Neural cell (in vitro differentiated cells): ENCODE measurements at regions not wholly inside any gene's neighbourhood (a gene's known extent, or its start where the extent isn't known, plus 50 kb on each side); places are given as distances from the start of the nearest gene placed in this dataset.

Source experiments
- H2AFZ ChIP-seq: fragments of 200-600, 300-800 bp; sonication (generic), shearing (Covaris generic); 2 replicates; pipeline ENCODE4 v1.6.0; 2014; ENCODE audit warnings: low read depth, mild to moderate bottlenecking, antibody characterized with exemption, low read length, moderate library complexity
- H3F3A ChIP-seq: fragments of 200-600 bp; shearing (Covaris generic); 2 replicates; pipeline ENCODE4 v1.6.1; 2016; ENCODE audit warnings: mild to moderate bottlenecking, moderate library complexity, mixed read lengths, antibody characterized with exemption, low read length; ENCODE audit not compliant: insufficient read depth, poor library complexity, severe bottlenecking
- H3K27ac ChIP-seq: fragments of 200-600, 300-800 bp; sonication (generic), shearing (Covaris generic); 2 replicates; pipeline ENCODE4 v1.5.1; 2014; ENCODE audit warnings: mild to moderate bottlenecking, low read length, moderate library complexity
- H3K27me3 ChIP-seq: fragments of 300-800, 200-600 bp; sonication (generic), shearing (Covaris generic); 2 replicates; pipeline ENCODE4 v1.6.0; 2014; ENCODE audit warnings: mild to moderate bottlenecking, low read depth, low read length, moderate library complexity; ENCODE audit not compliant: insufficient read depth
- H3K36me3 ChIP-seq: fragments of 300-800, 200-600 bp; sonication (generic), shearing (Covaris generic); 2 replicates; pipeline ENCODE4 v1.5.1; 2014; ENCODE audit warnings: mild to moderate bottlenecking, antibody characterized with exemption, low read length, moderate library complexity; ENCODE audit not compliant: insufficient read depth
- H3K4me2 ChIP-seq: fragments of 300-800, 200-600 bp; sonication (generic), shearing (Covaris generic); 2 replicates; pipeline ENCODE4 v1.6.0; 2014; ENCODE audit warnings: mild to moderate bottlenecking, low read length
- H3K4me3 ChIP-seq: fragments of 300-800, 200-600 bp; sonication (generic), shearing (Covaris generic); 2 replicates; pipeline ENCODE4 v1.5.1; 2014; ENCODE audit warnings: mild to moderate bottlenecking, low read length, moderate library complexity
- H3K79me2 ChIP-seq: fragments of 200-600 bp; shearing (Covaris generic); replicated peaks from 2 replicates; pipeline ENCODE4 v1.6.0; 2014; ENCODE audit warnings: mild to moderate bottlenecking, low read length, moderate library complexity; ENCODE audit not compliant: insufficient read depth
- H3K9ac ChIP-seq: fragments of 300-800, 200-600 bp; sonication (generic), shearing (Covaris generic); 2 replicates; pipeline ENCODE4 v1.6.1; 2016; ENCODE audit warnings: mild to moderate bottlenecking, low read length, mixed read lengths
- H3K9me2 ChIP-seq: fragments of 200-600 bp; shearing (Covaris generic); 2 replicates; pipeline ENCODE4 v1.6.1; 2016; ENCODE audit warnings: mild to moderate bottlenecking, low read length, mixed read lengths; ENCODE audit not compliant: insufficient read depth
- H3K9me3 ChIP-seq: fragments of 200-600, 300-800 bp; sonication (generic), shearing (Covaris generic); 2 replicates; pipeline ENCODE4 v1.6.1; 2016; ENCODE audit warnings: mild to moderate bottlenecking, mixed run types, low read length, moderate library complexity, mixed read lengths
- H4K20me1 ChIP-seq: fragments of 200-600 bp; shearing (Covaris generic); 2 replicates; pipeline ENCODE4 v1.6.1; 2016; ENCODE audit warnings: mild to moderate bottlenecking, mixed run types; ENCODE audit not compliant: insufficient read depth
- CTCF ChIP-seq: fragments of 450-650 bp; IDR thresholded peaks from 2 replicates; pipeline ENCODE4 v1.5.1; 2014; ENCODE audit warnings: antibody characterized with exemption, mild to moderate bottlenecking, moderate library complexity; ENCODE audit not compliant: poor library complexity, severe bottlenecking
- EP300 ChIP-seq: fragments of 450-650 bp; conservative IDR thresholded peaks from 2 replicates; pipeline ENCODE4 v1.6.1; 2014; ENCODE audit warnings: antibody characterized with exemption, mild to moderate bottlenecking, moderate library complexity; ENCODE audit not compliant: poor library complexity, severe bottlenecking
- EZH2 ChIP-seq: fragments of 200-600, 300-800 bp; shearing (Covaris generic), sonication (generic); IDR thresholded peaks from 2 replicates; pipeline ENCODE4 v1.6.1; 2014; ENCODE audit warnings: antibody characterized with exemption, low read length, borderline replicate concordance, mild to moderate bottlenecking; ENCODE audit not compliant: insufficient read depth, poor library complexity, severe bottlenecking
- MXI1 ChIP-seq: fragments of 450-650 bp; conservative IDR thresholded peaks from 2 replicates; pipeline ENCODE4 v1.6.1; 2014; ENCODE audit warnings: antibody characterized with exemption, mild to moderate bottlenecking; ENCODE audit not compliant: poor library complexity, severe bottlenecking
- POLR2AphosphoS5 ChIP-seq: IDR thresholded peaks from 2 replicates; pipeline ENCODE4 v1.6.1; 2012
- RAD21 ChIP-seq: fragments of 450-650 bp; conservative IDR thresholded peaks from 2 replicates; pipeline ENCODE4 v1.6.1; 2014; ENCODE audit warnings: antibody characterized with exemption, mild to moderate bottlenecking, moderate library complexity
- REST ChIP-seq: IDR thresholded peaks from 2 replicates; pipeline ENCODE4 v1.6.1; 2012; ENCODE audit warnings: borderline replicate concordance
- SMC3 ChIP-seq: fragments of 450-650 bp; conservative IDR thresholded peaks from 2 replicates; pipeline ENCODE4 v1.6.1; 2014; ENCODE audit warnings: antibody characterized with exemption, mild to moderate bottlenecking, moderate library complexity; ENCODE audit not compliant: poor library complexity
- TAF1 ChIP-seq: IDR thresholded peaks from 2 replicates; pipeline ENCODE4 v1.6.1; 2012; ENCODE audit warnings: low read depth

GRCh38 chr5:31095796-31096195, 97.7 kb upstream of the CDH6 start:
- Histone ChIP-seq H3K4me2 (no peak overlapping the region), H3K9me3 (no peaks in the 10 kb centered on the region), H3K36me3 (no peaks in the 10 kb centered on the region), H3K79me2 (no peaks in the 10 kb centered on the region), H3K27me3 (no peaks in the 10 kb centered on the region), H3K4me3 (no peak overlapping the region), H3K27ac (no peak overlapping the region), H4K20me1 (no peaks in the 10 kb centered on the region), H3K9me2 (no peaks in the 10 kb centered on the region), H2AFZ (no peak overlapping the region), H3F3A (no peaks in the 10 kb centered on the region), H3K9ac (no peak overlapping the region)
- no peak for TF ChIP-seq CTCF
- no peak for TF ChIP-seq REST
- TF ChIP-seq TAF1, result no peak
- TF ChIP-seq EZH2, result no peak
- TF ChIP-seq SMC3, result no peak
- no peak for TF ChIP-seq POLR2AphosphoS5
- no peak for TF ChIP-seq RAD21
- TF ChIP-seq MXI1, result no peak
- TF ChIP-seq EP300, result no peak

- no peak overlapping the region for H2AFZ ChIP-seq
- H3K9ac ChIP-seq, result no peak overlapping the region
- H3K9me2 ChIP-seq, result no peaks in the 10 kb centered on the region
- no peaks in the 10 kb centered on the region for H3K79me2 ChIP-seq
- no peaks in the 10 kb centered on the region for H3K36me3 ChIP-seq
- H3K4me2 ChIP-seq, result no peak overlapping the region
- H3F3A ChIP-seq, result no peaks in the 10 kb centered on the region
- TF ChIP-seq MXI1 (no peak), EP300 (no peak), TAF1 (no peak), POLR2AphosphoS5 (no peak), SMC3 (no peak), RAD21 (no peak), CTCF (no peak), EZH2 (no peak), REST (no peak)
- H3K9me3 ChIP-seq, result no peaks in the 10 kb centered on the region
- no peak overlapping the region for H3K27ac ChIP-seq
- H4K20me1 ChIP-seq, result no peaks in the 10 kb centered on the region
- H3K27me3 ChIP-seq, result no peaks in the 10 kb centered on the region
- no peak overlapping the region for H3K4me3 ChIP-seq
These were observed 102.0 kb upstream of the CDH6 start for GRCh38 chr5:31091501-31091900.
